ENCODE measurements at regions not wholly inside any gene's neighbourhood (a gene's known extent, or its start where the extent isn't known, plus 50 kb on each side); places are given as distances from the start of the nearest gene placed in this dataset.
A peak's percentile ranks its signal among the peaks of the same experiment; 100 is the strongest.

DNA sequence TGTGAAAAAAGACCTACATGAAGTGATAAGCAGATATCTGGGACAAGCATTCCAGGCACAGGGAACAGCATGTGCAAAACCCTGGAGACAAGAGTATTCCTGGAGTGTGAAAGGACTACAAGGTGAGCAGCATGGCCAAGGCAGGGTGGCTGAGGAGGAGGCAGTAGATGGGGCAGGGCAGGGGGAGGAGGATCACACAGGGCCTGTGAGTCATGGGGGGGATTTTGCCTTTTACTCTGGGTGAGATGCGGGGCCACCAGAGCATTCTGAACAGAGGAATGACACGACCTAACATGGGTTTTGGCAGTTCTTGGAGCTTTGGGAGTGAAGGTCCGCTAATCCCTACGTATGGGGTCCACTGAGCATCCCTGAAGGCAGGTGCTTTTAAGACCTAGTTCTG is 69.8 kb upstream of the CCN6 start:
- DNase-seq (ENCODE audit: low read depth): no peak
- H3K4me3 ChIP-seq (ENCODE audit: low read depth, low read length): no peak overlapping the region
- TF ChIP-seq, protein P1, sequence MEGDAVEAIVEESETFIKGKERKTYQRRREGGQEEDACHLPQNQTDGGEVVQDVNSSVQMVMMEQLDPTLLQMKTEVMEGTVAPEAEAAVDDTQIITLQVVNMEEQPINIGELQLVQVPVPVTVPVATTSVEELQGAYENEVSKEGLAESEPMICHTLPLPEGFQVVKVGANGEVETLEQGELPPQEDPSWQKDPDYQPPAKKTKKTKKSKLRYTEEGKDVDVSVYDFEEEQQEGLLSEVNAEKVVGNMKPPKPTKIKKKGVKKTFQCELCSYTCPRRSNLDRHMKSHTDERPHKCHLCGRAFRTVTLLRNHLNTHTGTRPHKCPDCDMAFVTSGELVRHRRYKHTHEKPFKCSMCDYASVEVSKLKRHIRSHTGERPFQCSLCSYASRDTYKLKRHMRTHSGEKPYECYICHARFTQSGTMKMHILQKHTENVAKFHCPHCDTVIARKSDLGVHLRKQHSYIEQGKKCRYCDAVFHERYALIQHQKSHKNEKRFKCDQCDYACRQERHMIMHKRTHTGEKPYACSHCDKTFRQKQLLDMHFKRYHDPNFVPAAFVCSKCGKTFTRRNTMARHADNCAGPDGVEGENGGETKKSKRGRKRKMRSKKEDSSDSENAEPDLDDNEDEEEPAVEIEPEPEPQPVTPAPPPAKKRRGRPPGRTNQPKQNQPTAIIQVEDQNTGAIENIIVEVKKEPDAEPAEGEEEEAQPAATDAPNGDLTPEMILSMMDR (conservative IDR thresholded peaks at IDR 0.05; ENCODE audit: low read depth, low read length): no peak

DNA sequence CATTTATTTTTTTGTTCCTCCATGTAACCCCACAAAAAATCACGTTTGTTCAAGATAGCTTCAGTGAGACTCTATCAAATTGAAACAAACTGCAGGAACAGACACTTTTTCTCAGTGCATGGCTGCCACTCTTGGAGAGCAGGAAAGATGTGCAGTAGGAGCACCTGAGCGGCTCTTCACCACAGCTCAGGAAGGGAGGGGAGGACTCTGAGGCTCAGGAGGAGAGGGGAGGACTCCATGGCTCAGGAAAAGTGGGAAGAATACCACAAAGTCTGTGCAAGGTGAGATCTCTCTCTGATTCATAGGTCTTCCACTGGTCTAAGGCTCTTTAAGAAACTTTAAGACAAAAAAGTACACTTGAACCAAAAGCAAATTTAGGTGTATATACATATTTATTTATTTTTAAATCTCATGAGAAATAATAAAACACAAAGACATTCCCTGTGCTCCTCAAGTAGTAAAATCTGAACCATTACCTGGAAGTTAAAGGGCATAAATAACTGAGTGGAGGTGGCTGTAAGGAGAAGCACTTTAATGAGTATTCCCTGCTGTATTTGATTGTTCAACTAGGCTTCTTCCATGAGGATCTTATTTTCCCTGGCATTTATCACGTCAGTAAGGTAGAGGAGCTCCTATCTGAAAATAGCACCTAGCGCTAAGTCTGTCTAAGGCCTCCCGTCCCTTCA is 69.2 kb upstream of the CCN6 start:
- TF ChIP-seq, protein P1 (conservative IDR thresholded peaks at IDR 0.05; ENCODE audit: low read depth, low read length): no peak
- no peak for DNase-seq (ENCODE audit: low read depth)
- no peak overlapping the region for H3K4me3 ChIP-seq (ENCODE audit: low read depth, low read length)

- TF ChIP-seq, protein P1 (conservative IDR thresholded peaks at IDR 0.05; ENCODE audit: low read depth, low read length): no peak
- DNase-seq (ENCODE audit: low read depth): peak; percentile 91
- H3K4me3 ChIP-seq (ENCODE audit: low read depth, low read length): no peak overlapping the region
Observed at GRCh38 chr6:111985202-111985731, 68.6 kb upstream of the CCN6 start.

- TF ChIP-seq, protein P1 (conservative IDR thresholded peaks at IDR 0.05; ENCODE audit: low read depth, low read length): no peak
- no peak overlapping the region for H3K4me3 ChIP-seq (ENCODE audit: low read depth, low read length)
- DNase-seq (ENCODE audit: low read depth): no peak
Observed at GRCh38 chr6:111986651-111987050, 67.3 kb upstream of the CCN6 start.

- peak; percentile 40 for DNase-seq (ENCODE audit: low read depth)
- TF ChIP-seq, protein P1 (conservative IDR thresholded peaks at IDR 0.05; ENCODE audit: low read depth, low read length): no peak
- H3K4me3 ChIP-seq (ENCODE audit: low read depth, low read length): no peak overlapping the region
Observed at GRCh38 chr6:111987295-111987694, 66.6 kb upstream of the CCN6 start.

- no peak overlapping the region for H3K4me3 ChIP-seq (ENCODE audit: low read depth, low read length)
- TF ChIP-seq, protein P1 (conservative IDR thresholded peaks at IDR 0.05; ENCODE audit: low read depth, low read length): no peak
- DNase-seq (ENCODE audit: low read depth): no peak
Observed at GRCh38 chr6:111988926-111989325, 65.0 kb upstream of the CCN6 start.

GRCh38 chr6:111989743-111990142 is 64.2 kb upstream of the CCN6 start:
- no peak for DNase-seq (ENCODE audit: low read depth)
- H3K4me3 ChIP-seq (ENCODE audit: low read depth, low read length): no peak overlapping the region
- TF ChIP-seq, protein P1 (conservative IDR thresholded peaks at IDR 0.05; ENCODE audit: low read depth, low read length): no peak

Data from choroid plexus epithelial cell (primary cell).